HG03469 (cell line): ENCODE measurements at regions not wholly inside any gene's neighbourhood (a gene's known extent, or its start where the extent isn't known, plus 50 kb on each side); places are given as distances from the start of the nearest gene placed in this dataset.

Source experiments
- ATAC-seq: cut with Tn5 transposase; IDR thresholded peaks from one replicate; pipeline ENCODE4 v1.9.1; 2021; ENCODE audit warnings: mild to moderate bottlenecking, moderate library complexity, moderate number of reproducible peaks; ENCODE audit not compliant: unreplicated experiment

DNA sequence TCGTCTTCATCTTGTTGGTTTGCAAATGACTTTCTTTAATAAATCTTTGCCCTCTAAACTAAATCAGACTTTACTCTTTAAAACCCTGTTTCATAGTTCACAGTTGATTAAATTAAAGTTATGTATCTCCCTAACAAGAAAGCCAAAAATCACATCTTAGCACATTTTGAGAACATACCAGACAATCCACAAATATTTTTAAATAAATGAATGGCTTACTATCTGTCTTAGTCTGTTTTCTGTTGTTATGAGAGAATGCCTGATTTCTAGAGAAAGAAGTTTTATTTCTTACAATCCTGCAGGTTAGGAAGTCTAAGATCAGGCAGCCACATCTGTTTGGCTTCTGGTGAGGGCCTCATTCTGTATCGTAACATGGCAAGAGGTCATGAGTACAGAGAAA lies 1090.2 kb upstream of the PIK3C3 start:
- ATAC-seq: no peak

DNA sequence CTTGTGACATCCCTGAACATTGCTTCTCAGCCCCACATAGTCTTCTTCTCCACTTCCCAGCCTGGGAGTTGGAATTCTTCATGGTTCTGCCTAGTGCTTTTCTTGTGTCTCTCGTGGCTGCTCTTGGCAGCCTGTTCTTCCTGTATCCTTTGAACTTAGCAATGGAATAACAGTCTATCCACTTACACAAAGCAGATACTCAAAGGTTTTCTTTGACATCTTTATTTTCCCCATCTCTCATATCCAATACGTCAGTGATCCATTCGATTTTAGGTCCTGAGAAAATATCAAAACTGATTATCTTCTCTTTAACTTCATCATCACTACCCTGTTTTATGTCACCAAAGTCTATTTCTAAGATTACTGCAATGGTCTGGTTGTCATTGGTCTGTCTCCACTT lies 1091.2 kb upstream of the PIK3C3 start:
- no peak for ATAC-seq

DNA sequence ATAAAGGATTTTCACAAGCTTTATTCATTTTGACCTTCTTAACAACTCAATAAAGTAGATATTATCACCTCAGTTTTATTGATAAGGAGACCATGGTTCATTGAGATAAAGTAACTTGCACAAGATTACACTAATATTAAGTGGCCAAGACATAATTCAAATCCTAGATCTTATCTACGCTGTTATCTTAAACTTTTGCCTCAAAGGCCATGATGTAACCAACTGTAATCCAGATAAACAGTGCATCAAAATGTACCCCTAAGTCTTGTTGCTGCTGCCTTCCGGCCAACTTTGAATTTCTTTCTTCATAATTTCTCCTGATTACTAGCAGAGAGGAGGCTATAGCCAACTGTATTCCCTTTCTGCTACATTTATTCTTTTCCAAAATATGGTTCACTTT lies 1094.8 kb upstream of the PIK3C3 start:
- no peak for ATAC-seq

DNA sequence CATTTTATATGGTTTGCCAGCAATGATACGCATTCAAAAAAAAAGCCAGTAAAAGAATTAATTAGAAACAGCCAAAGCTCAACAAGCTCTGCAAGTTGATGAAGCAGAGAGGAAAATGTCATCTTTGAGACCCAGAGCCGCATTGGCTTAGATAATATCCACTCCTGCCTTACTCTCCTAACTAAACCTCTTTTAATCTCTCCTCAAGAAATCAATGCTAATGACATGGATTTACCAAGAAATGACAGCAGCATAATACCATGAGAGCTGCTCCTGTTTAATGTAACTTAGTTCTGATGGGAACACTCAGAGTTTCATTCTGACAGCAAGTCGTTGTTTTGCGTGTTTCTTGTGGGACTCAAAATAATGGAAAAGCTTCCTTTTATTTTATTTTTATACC lies 1099.4 kb upstream of the PIK3C3 start:
- no peak for ATAC-seq

DNA sequence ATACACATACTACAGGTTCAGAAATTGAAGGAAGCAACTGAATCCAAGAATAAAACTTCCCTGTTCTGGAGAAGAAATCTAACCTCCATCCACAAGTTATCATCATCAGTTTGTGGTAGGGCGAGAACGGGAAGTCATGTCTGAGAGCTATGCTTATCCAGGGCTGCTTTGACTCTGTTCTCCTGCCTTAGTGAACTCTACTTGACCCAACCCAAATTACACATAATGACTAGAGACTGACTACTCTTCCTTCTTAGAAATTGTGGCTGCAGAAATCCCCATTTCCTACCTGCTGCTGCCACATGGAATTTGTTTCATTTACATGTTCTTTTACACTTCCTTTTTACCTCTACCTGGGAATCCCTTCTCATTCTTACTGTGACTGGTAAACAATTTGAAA lies 1102.6 kb upstream of the PIK3C3 start:
- ATAC-seq: no peak

DNA sequence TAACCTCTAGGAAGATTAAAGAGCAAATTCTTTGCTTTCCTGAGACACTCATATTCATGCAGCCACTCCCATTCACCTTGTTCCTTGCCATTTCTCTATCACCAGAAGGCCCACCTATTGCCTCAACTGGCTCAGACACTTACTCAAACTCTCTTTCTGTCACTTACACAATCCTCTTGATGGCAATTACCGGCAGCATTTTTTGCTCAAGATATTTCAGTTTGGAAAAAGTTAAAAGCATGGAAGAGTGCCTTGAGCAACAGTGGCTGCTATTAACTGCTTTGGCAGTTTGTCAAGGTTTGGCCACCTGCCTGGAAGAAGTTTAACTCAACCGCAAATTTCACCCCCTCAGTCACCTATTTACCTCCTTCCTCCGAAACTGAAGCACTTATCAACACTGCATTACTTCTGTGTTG lies 1104.0 kb upstream of the PIK3C3 start:
- no peak for ATAC-seq

DNA sequence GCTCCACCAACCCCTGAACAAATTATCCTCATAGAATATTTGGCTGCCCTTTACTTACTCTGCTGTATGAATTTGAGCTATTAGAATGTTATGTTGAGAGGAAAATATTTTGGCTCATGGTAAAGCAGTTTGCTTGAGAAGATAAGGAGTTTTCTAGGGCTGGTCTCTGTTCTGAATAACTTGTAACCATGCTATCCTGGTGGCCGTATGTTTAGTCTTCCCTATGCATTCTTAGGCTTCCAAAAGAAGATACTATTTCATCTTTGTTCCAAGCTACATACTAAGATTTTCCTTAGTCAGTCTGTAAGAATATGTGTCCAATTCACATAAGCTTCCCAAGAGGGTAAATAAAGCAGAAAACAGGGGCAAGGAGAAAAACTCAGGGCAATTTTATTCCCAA lies 1105.1 kb upstream of the PIK3C3 start:
- ATAC-seq: no peak

DNA sequence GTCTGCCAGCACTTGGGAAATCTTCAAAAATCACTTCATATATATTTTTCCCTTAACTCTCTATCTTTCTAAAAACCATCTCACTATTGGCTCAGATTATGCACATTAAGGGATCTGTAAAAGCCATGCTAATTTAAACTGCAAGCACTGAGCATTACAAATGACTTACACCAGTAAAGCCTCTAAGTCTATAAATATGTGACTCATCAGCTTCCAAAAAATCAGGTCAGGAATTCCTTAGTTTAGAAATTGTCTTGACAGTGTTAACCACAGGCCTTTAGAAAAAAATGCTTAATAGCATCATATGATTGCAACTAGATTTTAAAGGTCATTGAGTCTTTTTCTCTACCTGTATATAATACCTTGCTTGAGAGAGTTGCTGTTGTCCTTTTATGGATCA lies 1113.6 kb upstream of the PIK3C3 start:
- no peak for ATAC-seq

DNA sequence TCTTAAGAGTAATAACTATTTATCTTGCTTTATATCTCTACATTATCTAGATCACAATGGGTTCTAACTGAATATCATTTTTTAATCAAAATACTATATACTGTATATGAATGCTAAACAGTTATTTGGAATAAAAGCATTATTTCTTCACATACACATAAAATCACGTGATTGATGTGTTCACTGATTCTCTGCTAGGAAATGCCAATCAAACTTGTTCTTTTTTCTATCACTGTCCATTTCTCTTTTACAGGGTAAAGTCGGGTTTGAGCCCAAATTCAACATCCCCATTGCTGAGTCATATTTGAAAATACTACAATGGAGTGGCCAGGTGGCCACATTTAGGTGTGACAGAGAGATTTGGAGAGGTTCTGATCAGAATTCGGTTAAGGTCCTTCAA lies 1114.0 kb upstream of the PIK3C3 start:
- no peak for ATAC-seq

DNA sequence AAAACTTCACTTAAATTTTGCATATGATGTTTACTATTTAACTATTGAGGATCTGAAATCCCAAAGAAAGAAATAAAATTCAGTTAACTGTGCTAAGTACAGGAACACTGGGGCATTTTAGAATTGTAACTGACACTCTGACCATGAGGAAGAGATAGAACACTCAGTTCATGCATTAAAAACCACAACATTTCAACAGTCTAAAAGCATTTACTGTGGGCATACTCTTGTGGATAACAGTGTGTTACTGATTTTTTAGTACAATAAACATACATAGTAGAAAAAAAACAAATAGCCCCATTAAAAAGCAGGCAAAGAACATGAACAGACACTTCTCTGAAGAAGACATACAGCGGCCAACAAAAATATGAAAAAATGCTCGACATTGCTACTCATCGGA lies 1122.7 kb upstream of the PIK3C3 start:
- no peak for ATAC-seq

DNA sequence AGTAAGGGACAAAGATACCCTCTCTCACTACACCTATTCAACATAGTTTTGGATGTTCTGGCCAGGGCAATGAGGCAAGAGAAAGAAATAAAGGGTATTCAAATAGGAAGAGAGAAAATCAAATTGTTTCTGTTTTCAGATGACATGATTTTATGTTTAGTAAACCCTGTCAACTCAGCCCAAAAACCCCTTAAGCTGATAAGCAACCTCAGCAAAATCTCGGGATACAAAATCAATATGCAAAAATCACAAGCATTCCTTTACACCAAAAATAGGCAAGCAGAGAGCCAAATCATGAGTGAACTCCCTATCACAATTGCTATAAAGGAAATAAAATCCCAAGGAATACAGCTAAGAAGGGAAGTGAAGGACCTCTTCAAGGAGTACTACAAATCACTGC lies 1130.7 kb upstream of the PIK3C3 start:
- ATAC-seq: no peak

DNA sequence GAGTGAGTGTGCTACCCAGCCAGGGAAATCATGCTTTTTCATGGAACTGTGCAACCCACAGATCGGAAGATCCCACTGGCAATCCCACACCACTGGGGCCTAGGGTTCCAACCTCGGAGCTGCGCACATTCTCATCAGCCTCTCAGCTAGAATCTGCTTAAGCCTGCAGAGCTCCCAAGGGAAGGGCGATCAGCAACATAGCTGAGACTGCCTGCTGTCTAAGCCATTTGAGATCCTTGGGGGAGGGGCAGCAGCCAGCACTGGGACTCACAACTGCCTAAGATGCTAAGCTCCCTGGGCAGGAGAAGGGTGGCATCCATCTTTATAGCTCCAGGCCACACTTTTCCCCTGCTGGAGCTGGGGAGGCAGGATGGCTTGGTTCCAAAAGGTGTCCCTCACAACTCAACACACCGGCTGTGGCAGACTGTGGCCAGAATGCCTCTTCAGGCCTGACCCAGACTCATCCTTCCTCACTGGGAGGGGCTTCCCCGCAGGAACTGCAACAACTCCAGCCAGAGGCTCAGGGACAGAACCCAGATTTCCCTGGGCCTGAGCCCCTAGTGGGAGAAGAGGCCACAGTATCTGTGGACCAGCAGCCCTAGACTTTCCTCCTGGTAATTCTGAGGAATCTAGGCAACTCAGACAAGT lies 1133.3 kb upstream of the PIK3C3 start:
- ATAC-seq: no peak

DNA sequence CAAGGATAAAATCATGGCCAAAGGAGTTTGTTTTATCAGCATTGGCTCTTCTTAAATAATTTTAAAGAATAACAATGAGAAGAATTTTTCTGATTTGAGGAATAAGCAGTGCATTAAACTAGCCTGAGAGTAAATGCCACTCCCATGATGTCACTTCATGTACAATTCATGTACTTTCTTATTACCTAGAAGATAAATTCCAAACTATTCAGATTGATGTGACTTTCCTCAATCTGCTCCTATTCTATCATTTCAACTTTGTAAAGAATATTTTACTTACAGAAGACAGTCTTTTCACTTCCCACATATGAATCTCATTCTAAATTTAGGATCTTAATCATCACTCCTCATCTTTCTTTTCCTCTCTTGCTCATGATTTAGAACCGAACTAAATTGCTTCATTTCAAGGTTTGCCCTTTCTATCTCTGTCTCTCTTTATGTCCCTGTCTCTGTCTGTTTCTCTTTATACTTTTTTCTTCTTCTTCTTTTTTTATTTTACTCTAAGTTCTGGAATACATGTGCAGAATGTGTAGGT lies 1142.0 kb upstream of the PIK3C3 start:
- ATAC-seq: no peak

DNA sequence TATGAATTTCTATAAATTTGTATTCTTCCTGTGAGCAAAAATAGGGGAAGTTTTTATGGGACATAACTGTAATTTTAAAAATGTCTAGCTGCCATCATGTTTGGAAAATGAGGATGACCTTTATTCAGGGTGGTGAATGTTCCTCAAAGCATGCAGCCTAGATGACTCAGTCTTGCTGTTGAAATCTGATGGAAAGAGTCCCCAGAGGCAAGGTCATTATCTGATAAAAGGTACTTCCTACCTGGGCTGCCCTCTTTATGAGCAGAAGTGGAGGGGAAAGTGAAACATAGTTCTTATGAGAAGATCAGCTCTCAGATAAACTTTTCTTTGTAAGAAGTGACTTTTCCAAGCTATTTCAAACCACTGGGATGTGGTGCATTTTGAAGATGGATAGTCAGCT lies 1144.7 kb upstream of the PIK3C3 start:
- ATAC-seq: no peak

DNA sequence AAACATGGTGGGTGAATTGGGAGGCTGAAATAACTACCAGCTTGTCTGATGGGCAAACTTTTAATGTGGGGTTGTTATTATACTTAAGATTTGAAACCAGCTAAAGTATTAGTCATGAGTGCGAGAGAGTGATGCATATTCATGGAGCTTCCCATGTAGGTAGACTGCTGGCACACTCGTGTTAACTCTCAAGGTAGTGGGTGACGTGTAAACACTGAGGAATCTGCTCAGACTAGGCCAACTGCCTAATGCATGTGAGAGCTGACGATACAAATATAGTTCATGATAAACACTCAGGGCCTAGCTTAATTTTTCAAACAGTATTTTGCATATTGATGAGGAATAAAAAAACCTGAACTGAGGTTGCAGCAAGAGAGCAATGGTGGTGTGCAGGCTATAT lies 1165.7 kb upstream of the PIK3C3 start:
- ATAC-seq: no peak

DNA sequence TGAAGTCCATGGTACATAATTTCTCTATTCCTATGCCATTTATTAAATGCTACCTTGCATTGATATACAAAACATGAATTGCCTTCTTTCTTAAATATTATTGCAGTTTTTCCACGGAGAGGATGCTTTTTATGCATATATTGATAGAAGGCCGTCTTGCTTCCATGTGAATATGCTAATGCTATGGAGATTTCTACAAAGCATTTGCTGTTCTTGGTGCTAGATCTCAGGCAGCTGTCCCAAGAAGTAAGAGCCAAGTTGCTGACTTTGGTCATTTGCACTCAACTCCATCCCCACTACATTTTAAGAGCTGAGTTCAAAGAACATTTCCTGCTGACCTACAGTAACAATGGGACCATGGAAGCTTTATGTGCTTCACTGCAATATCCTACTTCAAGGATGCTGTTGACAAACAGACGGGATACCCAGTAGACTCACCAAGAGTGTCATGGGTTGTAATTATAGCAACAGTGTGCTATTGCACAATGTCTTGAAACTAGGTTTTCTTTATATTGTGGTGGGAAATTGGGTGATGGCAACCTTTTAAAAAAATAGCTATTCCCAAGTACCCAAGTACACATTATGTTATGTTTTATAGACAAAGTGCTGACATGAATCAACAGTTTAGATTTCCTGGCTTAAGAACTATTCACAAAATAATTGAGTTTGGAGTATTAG lies 1172.4 kb upstream of the PIK3C3 start:
- no peak for ATAC-seq

DNA sequence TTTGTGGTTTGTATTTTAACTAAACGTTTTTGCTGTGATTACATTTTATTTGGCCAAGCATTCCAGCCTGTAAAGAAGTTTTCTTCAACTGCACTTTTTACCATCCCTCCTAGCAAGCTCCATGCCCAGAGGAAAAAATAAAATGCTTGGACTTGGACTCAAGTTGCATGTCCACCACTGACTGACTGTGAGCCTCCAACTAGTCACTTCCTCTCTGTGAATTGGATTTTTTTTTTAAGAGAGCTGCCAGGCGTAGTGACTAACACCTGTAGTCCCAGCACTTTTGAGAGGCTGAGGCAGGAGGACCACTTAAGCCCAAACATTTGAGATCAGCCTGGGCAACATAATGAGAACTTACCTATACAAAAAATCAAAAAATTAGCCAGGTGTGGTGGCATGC lies 1185.2 kb upstream of the PIK3C3 start:
- ATAC-seq: no peak

DNA sequence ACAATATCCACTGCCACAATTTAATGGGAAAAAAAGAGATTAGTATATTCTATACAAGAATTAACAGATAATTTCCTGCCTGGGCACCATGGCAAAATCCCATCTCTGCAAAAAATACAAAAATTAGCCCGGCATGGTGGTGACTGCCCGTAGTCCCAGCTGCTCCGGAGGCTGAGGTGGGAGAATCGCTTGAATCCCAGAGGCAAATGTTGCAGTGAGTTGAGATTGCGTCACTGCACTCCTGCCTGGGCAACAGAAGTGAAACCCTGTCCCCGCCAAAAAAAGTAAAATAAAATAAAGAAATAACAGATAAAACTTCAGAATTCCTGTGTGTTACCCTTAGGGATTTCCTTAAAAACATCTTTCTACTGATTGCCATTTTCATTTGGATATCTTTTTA lies 1194.8 kb upstream of the PIK3C3 start:
- ATAC-seq: no peak

DNA sequence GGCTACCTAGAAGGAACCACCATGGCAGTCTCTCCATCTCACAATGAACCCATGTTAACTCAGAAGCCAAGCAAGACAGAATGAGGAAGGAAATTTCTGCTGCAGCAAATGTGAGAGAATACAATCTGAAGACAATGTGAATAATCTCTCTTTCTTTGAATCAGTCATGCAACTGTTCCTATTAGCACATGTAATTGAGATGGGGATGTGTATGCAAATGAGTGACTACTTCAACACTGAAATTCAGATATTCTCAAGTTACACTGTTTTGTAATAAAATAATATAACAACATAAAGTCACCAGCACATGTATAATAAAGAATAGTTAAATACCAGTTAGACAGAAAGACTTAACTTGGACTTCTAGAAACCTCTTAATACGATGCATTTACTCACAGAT lies 1200.6 kb upstream of the PIK3C3 start:
- no peak for ATAC-seq

DNA sequence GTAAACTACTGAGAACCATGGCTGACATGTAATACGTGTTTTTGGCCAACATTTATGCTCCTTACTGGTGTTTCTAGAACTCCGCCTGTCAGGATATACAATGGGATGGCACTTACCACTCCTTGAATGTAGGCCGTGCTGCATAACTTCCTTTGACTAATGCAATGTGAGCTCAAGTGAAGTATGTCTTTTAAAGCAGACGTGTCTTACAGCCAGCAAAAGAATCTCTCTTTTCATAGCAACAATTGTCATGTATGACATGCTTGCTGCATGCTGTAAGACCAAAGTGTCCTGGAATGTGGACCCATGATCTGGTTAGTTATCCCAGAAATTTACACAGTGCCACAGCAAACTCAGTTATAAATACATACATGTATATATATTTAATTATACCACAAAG lies 1202.7 kb upstream of the PIK3C3 start:
- ATAC-seq: no peak

DNA sequence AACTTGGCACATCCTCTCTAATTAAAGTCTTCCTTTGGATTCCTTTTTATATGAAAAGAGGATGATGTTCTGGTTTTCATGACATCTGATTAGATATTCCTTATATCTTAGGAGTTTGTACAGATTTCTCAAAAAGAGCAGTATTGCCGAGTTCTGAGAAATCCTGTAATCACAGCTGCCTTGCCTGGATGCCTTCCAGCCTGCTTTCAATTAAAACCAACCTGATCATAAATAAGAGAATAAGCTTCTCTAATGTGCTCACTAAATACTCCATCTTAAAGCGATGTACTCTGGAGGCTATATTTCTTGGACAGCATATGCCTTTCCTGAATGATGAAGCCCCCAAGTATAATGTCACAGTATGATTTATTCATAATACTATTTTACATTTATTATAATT lies 1203.8 kb upstream of the PIK3C3 start:
- ATAC-seq: no peak

DNA sequence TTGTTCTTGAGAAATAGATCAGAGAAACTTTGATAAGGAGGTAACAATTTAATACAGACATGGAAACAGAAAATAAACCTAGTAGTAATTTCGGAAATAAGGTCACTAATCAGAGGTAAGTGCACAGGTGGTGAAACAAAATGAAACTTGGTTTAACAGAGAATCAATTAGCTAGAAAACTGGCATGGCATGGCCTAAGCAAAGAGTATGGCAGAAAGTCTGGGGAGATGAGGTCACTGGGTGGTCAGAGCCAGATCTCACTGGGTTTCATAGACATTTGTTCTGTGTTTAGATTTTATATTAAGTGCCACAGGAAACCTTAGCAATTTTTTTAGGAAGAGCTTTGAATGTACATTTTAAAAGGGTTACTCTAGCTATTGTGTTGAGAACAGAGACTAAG lies 1216.0 kb upstream of the PIK3C3 start:
- no peak for ATAC-seq
